T follicular helper cell (primary cell): ENCODE measurements at regions not wholly inside any gene's neighbourhood (a gene's known extent, or its start where the extent isn't known, plus 50 kb on each side); places are given as distances from the start of the nearest gene placed in this dataset.

ENCODE experiments used
- DNase-seq: peaks from one replicate; pipeline ENCODE4 v3.0.0-alpha.2; 2020; ENCODE audit warnings: low read depth

GRCh38 chr12:124445121-124445718 lies 122.2 kb downstream of the NCOR2 start:
- DNase-seq = no peak

GRCh38 chr12:124443931-124444712 lies 123.3 kb downstream of the NCOR2 start:
- DNase-seq = no peak

GRCh38 chr12:124442772-124443445 lies 124.5 kb downstream of the NCOR2 start:
- DNase-seq = no peak

- DNase-seq = no peak
Observed at GRCh38 chr12:124442281-124442680, 125.1 kb downstream of the NCOR2 start.

- DNase-seq = no peak
Observed at GRCh38 chr12:124441443-124442194, 125.8 kb downstream of the NCOR2 start.

- DNase-seq = no peak
Observed at GRCh38 chr12:124440841-124441381, 126.5 kb downstream of the NCOR2 start.

GRCh38 chr12:124440031-124440626 lies 127.3 kb downstream of the NCOR2 start:
- DNase-seq = no peak

GRCh38 chr12:124438437-124439056 lies 128.9 kb downstream of the NCOR2 start:
- no peak for DNase-seq

- DNase-seq = no peak
Observed at GRCh38 chr12:124437617-124438436, 129.6 kb downstream of the NCOR2 start.

GRCh38 chr12:124437121-124437520 lies 130.3 kb downstream of the NCOR2 start:
- DNase-seq = no peak

GRCh38 chr12:124436366-124436765 lies 131.0 kb downstream of the NCOR2 start:
- no peak for DNase-seq

- no peak for DNase-seq
Observed at GRCh38 chr12:124435806-124436345, 131.5 kb downstream of the NCOR2 start.

GRCh38 chr12:124434951-124435805 lies 132.2 kb downstream of the NCOR2 start:
- no peak for DNase-seq

- no peak for DNase-seq
Observed at GRCh38 chr12:124434354-124434753, 133.1 kb downstream of the NCOR2 start.

- no peak for DNase-seq
Observed at GRCh38 chr12:124433879-124434278, 133.5 kb downstream of the NCOR2 start.

- no peak for DNase-seq
Observed at GRCh38 chr12:124433147-124433874, 134.1 kb downstream of the NCOR2 start.

GRCh38 chr12:124432376-124432775 lies 135.0 kb downstream of the NCOR2 start:
- no peak for DNase-seq

- no peak for DNase-seq
Observed at GRCh38 chr12:124431971-124432370, 135.4 kb downstream of the NCOR2 start.
